Right cardiac atrium (tissue), 5 donors: ENCODE measurements at regions not wholly inside any gene's neighbourhood (a gene's known extent, or its start where the extent isn't known, plus 50 kb on each side); places are given as distances from the start of the nearest gene placed in this dataset.

Experiments
- ATAC-seq, 2 donors: fragments of 200-7000 bp; cut with Tn5 transposase; one replicate each; pipeline versions ENCODE4 v1.8.0 to v1.9.1; 2020; ENCODE audit warnings: moderate library complexity in 2 of 2, mild to moderate bottlenecking in 1 of 2
- DNase-seq, 3 donors: peaks; one replicate each; pipeline ENCODE4 v3.0.0-alpha.2; 2020
- H3K27ac ChIP-seq: one replicate; pipeline ENCODE4 v1.5.1; 2013; ENCODE audit warnings: mild to moderate bottlenecking, low read length, control low read depth, moderate library complexity
- H3K27me3 ChIP-seq: one replicate; pipeline ENCODE4 v1.6.1; 2013; ENCODE audit not compliant: control insufficient read depth, insufficient read depth
- H3K4me1 ChIP-seq: one replicate; pipeline ENCODE4 v1.6.1; 2013; ENCODE audit warnings: low read length; ENCODE audit not compliant: control insufficient read depth, insufficient read depth
- H3K4me3 ChIP-seq: one replicate; pipeline ENCODE4 v1.5.1; 2013; ENCODE audit warnings: low read length, control low read depth
- H3K9me3 ChIP-seq: one replicate; pipeline ENCODE4 v1.6.1; 2013; ENCODE audit warnings: low read length; ENCODE audit not compliant: control insufficient read depth
- WGBS: extraction: QIAGEN DNeasy Blood & Tissue Kit; methylation state at CpG from one replicate; pipeline ENCODE4 v1.1.7; 2013; 5-methylcytosine and 5-hydroxymethylcytosine counted together
- intact Hi-C, 4 donors: fragments of 100-400 bp; cut with DNase I; formaldehyde crosslinking; loops; one replicate each; pipeline versions ENCODE4 v1.11.0 to v1.14.0; 2022 to 2023
- donor health status: healthy with polysubstance abuse.
- donor health status: DM: no; HTN: yes; CAD: no.
- donor health status: DM: no; HTN: no; CAD: no.
- donor health status: DM: no; HTN: yes; CAD: no; lungs with severe emphysema.
- donor health status: DM: yes; HTN: yes; CAD: no.

GRCh38 chr2:167424803-167425755 lies 536.8 kb downstream of the XIRP2 start:
- DNase-seq (no peak), ATAC-seq (no peak)
- intact Hi-C loops = no loop called here
- no peaks in the 10 kb centered on the region for H3K4me1 ChIP-seq
- H3K9me3 ChIP-seq = no peaks in the 10 kb centered on the region
- H3K27me3 ChIP-seq = no peaks in the 10 kb centered on the region
- no peak overlapping the region for H3K27ac ChIP-seq
- H3K4me3 ChIP-seq = no peak overlapping the region
- WGBS = 84% methylated on average over 8 of the region's 8 CpGs

- Histone ChIP-seq H3K9me3 (no peaks in the 10 kb centered on the region), H3K27ac (no peak overlapping the region), H3K4me3 (no peak overlapping the region), H3K27me3 (no peaks in the 10 kb centered on the region), H3K4me1 (no peaks in the 10 kb centered on the region)
- intact Hi-C loops = no loop called here
- no peak for ATAC-seq
- DNase-seq = no peak
- 26% methylated on average over 1 of the region's 1 CpG for WGBS
These were observed 535.9 kb downstream of the XIRP2 start for GRCh38 chr2:167424221-167424620.

GRCh38 chr2:167423731-167424130 lies 535.5 kb downstream of the XIRP2 start:
- 51% methylated on average over 4 of the region's 4 CpGs for WGBS
- Histone ChIP-seq H3K27ac (no peak overlapping the region), H3K27me3 (no peaks in the 10 kb centered on the region), H3K4me3 (no peak overlapping the region), H3K4me1 (no peaks in the 10 kb centered on the region), H3K9me3 (no peaks in the 10 kb centered on the region)
- no peak for ATAC-seq
- DNase-seq = no peak
- intact Hi-C loops = no loop called here

GRCh38 chr2:167420211-167420610 lies 531.9 kb downstream of the XIRP2 start:
- 34% methylated on average over 2 of the region's 2 CpGs for WGBS

GRCh38 chr2:167415068-167415467 lies 526.8 kb downstream of the XIRP2 start:
- ATAC-seq (no peak), DNase-seq (no peak)
- Histone ChIP-seq H3K9me3 (no peaks in the 10 kb centered on the region), H3K4me1 (no peaks in the 10 kb centered on the region), H3K4me3 (no peak overlapping the region), H3K27me3 (no peaks in the 10 kb centered on the region), H3K27ac (no peak overlapping the region)
- intact Hi-C loops = no loop called here

More at GRCh38 chr2:167420211-167420610, 531.9 kb downstream of the XIRP2 start:
- Histone ChIP-seq H3K4me3 (no peak overlapping the region), H3K4me1 (no peaks in the 10 kb centered on the region), H3K27ac (no peak overlapping the region), H3K27me3 (no peaks in the 10 kb centered on the region), H3K9me3 (no peaks in the 10 kb centered on the region)
- no peak for DNase-seq
- no peak for ATAC-seq
- intact Hi-C loops = no loop called here

- ATAC-seq (no peak), DNase-seq (no peak)
- Histone ChIP-seq H3K9me3 (no peaks in the 10 kb centered on the region), H3K27ac (no peak overlapping the region), H3K4me3 (no peak overlapping the region), H3K4me1 (no peaks in the 10 kb centered on the region), H3K27me3 (no peaks in the 10 kb centered on the region)
- intact Hi-C loops = no loop called here
These were observed 523.1 kb downstream of the XIRP2 start for GRCh38 chr2:167411367-167411766.

- WGBS = 29% methylated on average over 4 of the region's 4 CpGs
- H3K9me3 ChIP-seq = no peaks in the 10 kb centered on the region
- H3K27me3 ChIP-seq = no peaks in the 10 kb centered on the region
- H3K27ac ChIP-seq = no peak overlapping the region
- DNase-seq (no peak), ATAC-seq (no peak)
- intact Hi-C loops = no loop called here
- H3K4me3 ChIP-seq = no peak overlapping the region
- H3K4me1 ChIP-seq = no peaks in the 10 kb centered on the region
These were observed 518.3 kb downstream of the XIRP2 start for GRCh38 chr2:167406558-167406957.

GRCh38 chr2:167404627-167405284 lies 516.5 kb downstream of the XIRP2 start:
- no peak for DNase-seq
- H3K27ac ChIP-seq = no peak overlapping the region
- H3K4me1 ChIP-seq = no peaks in the 10 kb centered on the region
- WGBS = 93% methylated on average over 6 of the region's 6 CpGs
- H3K4me3 ChIP-seq = no peak overlapping the region
- no peaks in the 10 kb centered on the region for H3K27me3 ChIP-seq
- no peak for ATAC-seq
- H3K9me3 ChIP-seq = no peaks in the 10 kb centered on the region
- intact Hi-C loops = no loop called here

GRCh38 chr2:167401309-167401708 lies 513.0 kb downstream of the XIRP2 start:
- Histone ChIP-seq H3K4me1 (no peaks in the 10 kb centered on the region), H3K27me3 (no peaks in the 10 kb centered on the region), H3K4me3 (no peak overlapping the region), H3K9me3 (no peaks in the 10 kb centered on the region), H3K27ac (no peak overlapping the region)
- DNase-seq (no peak), ATAC-seq (no peak)
- intact Hi-C loops = no loop called here

GRCh38 chr2:167400546-167400945 lies 512.3 kb downstream of the XIRP2 start:
- Histone ChIP-seq H3K4me1 (no peaks in the 10 kb centered on the region), H3K27ac (no peak overlapping the region), H3K4me3 (no peak overlapping the region), H3K9me3 (no peaks in the 10 kb centered on the region), H3K27me3 (no peaks in the 10 kb centered on the region)
- 74% methylated on average over 2 of the region's 2 CpGs for WGBS
- ATAC-seq (no peak), DNase-seq (no peak)
- intact Hi-C loops = no loop called here

- WGBS = 69% methylated on average over 3 of the region's 3 CpGs
- H3K27ac ChIP-seq = no peak overlapping the region
- no peaks in the 10 kb centered on the region for H3K27me3 ChIP-seq
- H3K9me3 ChIP-seq = no peaks in the 10 kb centered on the region
- DNase-seq (no peak), ATAC-seq (no peak)
- intact Hi-C loops = no loop called here
- H3K4me1 ChIP-seq = no peaks in the 10 kb centered on the region
- H3K4me3 ChIP-seq = no peak overlapping the region
These were observed 510.6 kb downstream of the XIRP2 start for GRCh38 chr2:167398873-167399272.
